Renal cortical epithelial cell (primary cell): ENCODE measurements at regions not wholly inside any gene's neighbourhood (a gene's known extent, or its start where the extent isn't known, plus 50 kb on each side); places are given as distances from the start of the nearest gene placed in this dataset.
A peak's percentile ranks its signal among the peaks of the same experiment; 100 is the strongest.
"Not testable (repeated sequence)": the region's sequence is repeated elsewhere in the genome, so short reads cannot be mapped to it uniquely, and the experiment has no call there.

ENCODE experiments used
- DNase-seq: peaks from one replicate; pipeline ENCODE4 v3.0.0-alpha.2; 2011; ENCODE audit warnings: low read depth

DNA sequence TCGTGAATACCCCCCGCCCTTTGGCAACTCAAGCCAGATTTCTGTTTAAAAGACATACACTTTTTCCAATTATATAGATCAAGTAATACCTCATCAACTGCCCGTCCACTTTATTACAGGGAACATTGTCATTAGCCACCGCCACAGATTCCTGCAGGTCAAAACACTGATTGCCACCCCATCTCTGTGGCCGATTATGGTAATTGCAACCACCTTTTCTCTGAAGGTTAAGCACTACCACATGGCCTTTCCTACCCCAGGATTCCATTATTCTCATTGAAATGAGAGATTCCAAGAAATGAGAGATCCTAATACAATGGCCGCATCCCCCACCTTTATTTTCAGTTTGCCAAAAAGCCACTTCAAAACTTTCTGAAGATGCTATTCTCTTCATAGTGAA, 478.8 kb upstream of the HSF2 start:
- no peak for DNase-seq

DNA sequence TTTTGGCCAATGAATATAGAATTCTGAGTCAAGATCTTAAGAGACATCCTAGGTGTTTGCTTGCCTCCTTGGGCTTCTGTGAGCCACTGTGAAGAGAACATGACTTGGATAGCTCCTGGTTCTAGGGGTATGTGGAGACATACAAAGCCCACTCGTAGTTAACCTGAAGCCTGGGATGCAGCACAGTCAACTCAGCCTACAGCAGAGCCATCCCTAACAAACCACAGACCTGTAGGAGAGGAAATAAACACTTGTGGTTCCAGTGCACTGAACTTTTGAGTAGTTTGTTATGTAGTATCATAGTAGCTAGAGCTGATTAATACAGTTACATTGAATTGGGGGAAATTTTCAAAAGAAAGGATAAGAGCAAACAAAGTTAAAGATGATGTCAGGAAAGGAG, 474.4 kb upstream of the HSF2 start:
- no peak for DNase-seq

DNA sequence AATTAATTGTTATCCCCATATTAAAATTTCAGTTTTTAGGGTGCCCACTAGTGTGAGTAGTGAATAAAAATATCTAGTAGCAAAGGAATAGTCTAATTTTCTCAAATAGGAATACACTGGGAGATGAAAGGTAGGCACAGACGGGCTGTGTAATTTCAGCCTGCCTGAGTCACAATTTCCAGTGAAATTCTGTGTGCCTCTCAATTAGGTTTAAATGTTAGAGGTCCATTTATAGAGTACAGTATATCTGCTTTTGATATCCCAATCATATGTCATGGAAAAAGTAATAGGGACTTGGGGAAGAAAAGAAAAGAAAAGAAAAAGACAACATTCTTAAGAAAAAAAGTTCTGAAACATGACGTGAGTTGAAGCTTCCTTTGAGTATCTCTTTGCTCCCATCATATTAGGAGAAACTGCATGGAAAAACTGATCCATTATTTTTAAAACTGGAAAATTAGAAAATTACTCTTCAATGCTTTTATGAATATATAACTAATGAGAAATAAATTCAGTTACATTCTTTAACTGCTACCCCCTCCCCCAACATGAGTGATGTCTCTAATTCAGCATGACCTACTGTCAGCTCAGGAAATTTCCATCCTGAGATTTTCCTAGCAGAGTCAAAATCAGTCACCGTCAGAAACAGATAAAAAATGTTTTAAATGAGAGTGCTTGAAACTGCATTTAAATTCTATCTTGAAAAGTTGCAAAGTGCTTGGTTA, 473.8 kb upstream of the HSF2 start:
- DNase-seq, result no peak

DNA sequence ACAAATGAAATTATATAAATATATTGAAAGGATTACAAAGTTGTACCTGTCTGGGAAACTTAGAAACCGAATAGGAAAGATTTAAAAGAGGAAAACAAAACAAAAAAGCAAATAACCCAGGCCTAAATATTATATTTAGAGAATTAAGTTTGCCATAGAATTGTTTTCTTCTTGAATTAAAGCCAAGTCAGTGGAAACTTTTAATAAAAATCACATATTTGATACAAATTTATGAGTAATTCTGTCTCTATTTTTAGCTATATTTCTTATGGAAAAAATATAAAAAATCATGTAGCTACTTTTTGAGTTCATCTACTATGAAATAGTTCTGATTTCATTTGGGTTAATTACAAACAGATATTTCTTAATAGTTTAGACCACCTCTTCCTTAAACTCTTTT, 470.2 kb upstream of the HSF2 start:
- no peak for DNase-seq

DNA sequence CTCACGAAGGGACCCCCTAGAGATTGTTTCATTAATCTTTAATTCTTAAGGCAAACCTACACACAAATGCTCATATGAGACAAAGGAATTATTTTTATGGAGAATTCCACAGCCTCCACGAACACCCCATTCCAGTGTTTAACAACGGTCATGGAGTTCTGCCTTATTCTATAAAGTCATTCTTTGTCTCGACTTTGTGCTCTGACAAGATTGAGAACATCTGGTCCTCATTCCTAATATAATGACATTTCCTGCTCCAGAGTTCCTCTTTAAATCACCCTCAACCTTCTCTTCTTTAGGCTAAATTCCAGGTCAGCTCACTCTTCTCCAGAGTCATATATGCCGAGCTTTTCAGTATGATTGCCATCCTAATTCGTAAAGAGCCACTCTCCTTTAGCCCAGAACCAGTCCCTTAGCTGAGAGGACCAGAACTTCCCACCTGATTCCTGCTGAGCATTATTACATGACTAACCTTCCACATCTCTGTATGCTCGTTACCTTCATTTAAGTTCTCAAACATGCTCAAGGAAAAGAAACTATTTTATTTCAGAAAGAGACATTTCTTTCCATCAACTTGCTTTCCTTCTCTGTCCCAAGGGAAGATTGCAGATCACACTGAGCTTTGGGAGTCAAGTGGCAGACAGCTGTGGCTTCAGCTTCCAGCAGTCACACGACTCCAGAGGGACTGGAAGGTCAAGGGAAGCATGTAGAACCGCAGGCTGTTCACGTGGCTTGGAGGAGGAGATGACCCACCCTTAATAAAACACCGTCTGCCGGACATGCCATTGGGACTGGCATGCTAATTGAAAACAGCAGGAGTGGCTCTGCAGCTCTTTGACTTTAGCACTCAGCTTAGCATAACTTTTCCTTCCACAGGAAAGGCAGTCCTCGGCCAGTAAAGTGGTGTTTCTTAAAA, 467.1 kb upstream of the HSF2 start:
- DNase-seq, result peak; percentile 33

DNA sequence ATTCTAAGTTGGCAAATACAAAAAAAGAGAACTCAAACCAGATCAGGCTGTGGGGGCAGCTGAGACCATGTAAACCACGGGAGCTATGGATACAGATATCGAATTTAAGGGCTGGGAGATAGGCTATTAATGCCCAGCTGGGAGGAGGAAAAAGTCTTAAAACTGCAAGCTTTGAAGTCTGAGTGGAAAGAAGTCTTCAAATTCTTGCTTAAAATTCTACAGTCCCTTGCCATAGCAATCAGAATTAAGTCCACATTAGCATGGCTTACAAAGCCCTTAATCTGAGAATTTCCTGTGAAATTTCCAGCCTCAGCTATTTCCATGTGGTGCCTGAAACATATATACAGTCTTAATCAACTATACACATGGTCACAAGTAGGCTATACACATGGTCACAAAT, 465.0 kb upstream of the HSF2 start:
- DNase-seq, result no peak

DNA sequence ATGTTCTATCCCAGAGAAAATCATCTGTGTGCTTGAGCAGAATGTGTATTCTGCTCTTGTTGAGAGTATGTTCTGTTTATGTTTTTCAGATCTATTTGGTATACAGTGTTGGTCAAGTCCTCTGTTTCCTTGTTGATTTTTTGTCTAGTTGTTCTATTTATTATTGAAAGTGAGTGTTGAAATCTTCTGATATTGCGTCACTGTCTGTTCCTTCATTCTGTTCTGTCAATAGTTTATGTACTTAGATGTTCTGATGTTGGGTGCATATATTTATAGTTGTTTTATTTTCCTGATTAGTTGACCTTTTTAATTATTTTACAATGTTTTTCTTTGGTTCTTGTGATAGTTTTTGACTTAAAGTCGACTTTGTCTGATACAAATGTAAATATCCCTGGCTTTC, 458.7 kb upstream of the HSF2 start:
- no peak for DNase-seq

DNA sequence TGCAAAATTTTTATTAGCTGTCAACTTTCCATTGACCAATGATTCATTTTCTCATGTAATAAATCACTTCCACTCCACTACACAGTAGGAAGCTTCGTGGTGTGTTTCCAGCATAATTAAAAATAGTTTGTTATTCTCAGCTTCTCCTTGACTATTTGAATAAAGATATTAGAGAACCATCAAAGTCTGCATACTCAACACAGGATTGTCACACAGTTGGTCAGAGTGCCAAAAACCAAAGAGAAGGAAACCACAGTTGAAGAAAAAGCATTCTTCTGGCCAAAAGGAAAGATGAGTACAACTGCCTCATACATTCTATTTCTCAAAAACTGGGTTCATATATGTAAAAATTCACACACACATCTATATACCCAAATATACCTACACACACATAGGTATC, 455.1 kb upstream of the HSF2 start:
- no peak for DNase-seq

DNA sequence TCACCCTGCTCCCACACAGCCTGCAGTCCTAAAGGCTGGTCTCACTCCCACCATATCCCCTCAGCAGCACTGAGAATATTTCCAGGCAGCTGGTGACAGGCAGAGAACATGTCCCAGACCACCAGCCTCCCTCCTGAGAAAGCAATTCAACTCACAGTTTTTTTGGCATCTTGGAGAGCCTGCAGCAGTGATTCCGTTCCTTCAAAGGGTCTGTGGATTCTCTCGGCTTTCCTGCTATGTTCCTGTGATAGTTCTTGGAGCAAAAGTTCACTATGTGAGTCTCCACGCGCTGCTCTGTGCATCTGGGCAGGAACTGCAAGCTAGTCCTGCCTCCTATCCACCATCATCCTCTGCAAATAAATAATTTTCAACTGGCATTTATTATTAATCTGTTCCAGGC, 448.3 kb upstream of the HSF2 start:
- no peak for DNase-seq

DNA sequence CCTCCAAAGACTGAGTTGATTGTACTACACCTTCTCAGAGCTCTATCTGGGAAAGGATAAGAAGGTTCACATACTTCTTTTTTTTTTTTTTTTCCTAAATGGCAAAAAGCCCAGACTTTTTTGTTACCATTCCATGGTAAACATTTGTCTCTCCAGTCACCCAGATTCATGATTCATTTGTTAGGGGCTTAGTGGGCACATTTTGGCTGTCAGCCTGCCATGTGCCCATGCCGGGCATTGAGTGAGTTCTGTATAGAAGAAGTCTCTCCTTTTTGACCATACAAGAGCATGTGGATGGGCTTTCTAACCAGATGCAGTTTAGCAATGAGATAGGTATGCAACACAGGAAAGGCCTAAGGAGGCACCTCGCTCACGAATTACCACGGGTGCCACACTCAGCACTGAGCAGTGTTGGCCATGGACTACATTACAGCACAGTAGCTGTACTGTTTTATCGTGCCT, 447.5 kb upstream of the HSF2 start:
- DNase-seq, result no peak

DNA sequence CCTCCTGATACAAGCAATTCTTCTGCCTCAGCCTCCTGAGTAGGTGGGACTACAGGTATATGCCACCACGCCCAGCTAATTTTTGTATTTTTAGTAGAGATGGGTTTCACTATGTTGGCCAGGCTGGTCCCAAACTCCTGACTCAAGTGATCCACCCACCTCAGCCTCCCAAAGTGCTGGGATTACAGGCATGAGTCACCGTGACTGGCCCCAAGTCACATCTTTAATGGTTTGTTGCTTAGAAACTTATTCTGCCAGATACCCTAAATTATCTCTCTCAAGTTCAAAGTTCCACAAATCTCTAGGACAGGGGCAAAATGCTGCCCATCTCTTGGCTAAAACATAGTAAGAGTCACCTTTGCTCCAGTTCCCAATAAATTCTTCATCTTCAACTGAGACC, 444.1 kb upstream of the HSF2 start:
- DNase-seq, result not testable (repeated sequence)

DNA sequence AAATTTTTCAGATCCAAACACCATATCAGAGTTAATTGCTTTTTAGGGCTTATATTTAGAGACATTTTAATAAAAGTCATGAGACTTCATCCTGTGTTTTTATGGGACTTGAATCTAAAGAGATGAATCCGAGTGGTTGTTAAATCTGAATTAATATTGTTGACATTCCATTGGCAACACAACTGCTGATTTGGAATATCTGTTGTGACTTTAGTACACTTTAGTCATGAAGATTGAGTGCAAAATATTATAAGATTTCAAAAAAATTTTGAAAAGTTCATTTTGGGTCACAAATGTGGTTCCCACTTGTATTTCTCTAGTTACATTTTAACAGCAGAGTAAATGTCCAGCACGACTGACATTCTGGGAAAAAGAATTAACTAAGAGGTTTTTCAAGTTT, 442.7 kb upstream of the HSF2 start:
- no peak for DNase-seq

DNA sequence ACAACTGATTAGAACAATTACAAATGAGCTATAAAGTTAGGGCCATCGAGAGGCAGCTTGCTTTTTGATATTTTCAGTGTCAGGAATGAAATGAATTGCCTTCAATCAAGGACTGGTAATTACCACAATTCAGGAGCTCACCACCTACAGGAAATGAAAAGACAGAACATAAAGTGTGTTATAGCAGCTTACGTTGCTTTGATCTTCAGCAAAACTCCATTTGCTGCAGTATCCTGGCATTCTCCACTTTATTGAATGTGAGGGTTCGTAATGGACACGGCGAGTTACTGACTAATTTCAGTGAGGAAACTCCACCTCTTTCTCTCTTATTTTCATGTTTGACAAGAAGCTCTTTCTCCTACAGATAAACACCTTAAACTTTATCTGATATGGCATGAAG, 440.0 kb upstream of the HSF2 start:
- no peak for DNase-seq

DNA sequence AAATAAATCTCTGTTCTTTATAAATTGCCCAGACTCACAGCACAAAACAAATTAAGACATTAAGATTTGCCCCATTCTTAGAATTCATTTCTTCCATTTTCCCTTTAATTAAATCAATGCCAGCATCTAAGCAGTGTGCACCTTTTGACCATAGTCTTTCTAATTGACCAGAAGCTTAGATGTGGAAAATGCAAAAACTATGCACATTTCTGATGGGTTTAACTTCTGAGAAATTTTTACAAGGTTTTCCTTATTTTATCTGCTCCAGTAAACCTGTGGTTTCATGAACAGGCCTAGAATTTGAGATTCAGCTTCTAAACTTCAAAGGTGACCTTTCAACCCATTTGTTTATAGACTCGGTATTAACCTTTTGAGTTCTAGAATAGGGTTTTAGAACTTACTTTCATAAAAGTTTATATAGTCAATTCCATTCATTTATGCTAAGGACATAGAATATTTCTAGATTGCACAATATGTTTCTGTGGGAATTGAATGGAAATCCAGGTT, 437.8 kb upstream of the HSF2 start:
- DNase-seq, result no peak

DNA sequence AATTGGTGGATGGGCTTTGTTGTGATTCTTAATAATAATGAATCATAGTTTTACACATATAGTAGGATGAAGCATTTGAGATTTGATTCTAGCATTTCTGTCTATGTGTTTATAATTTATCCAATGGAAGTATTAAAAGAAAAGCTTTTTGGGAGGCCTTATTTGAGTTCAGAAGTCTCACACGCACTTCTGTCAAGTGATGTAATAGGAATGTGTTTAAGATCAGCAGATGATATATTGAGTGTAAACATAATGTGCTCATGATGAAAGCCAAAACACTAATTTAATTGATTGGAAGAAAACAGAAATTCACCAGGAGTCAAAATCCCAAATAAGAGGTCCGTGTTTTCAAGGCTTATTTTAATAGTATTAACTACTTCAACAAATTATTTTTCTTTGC, 435.6 kb upstream of the HSF2 start:
- DNase-seq, result no peak

DNA sequence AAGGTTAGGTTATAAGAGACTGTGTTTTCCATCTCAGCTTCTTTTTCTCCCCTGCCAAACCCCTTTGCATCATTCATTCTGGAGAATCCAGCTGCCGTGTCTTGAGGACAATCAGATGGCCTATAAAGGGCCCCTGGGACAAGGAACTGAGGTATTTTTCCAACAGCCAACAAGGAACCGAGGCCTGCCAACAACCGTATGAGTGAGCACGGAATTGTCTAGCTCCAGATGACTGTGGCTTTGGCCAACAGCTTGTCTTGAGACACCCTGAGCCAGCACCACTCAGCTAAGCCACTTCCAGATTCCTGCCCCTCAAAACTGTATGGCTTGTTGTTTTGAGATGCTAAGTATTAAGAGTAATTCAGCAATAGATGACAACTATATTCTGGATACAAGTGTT, 433.7 kb upstream of the HSF2 start:
- DNase-seq, result no peak

DNA sequence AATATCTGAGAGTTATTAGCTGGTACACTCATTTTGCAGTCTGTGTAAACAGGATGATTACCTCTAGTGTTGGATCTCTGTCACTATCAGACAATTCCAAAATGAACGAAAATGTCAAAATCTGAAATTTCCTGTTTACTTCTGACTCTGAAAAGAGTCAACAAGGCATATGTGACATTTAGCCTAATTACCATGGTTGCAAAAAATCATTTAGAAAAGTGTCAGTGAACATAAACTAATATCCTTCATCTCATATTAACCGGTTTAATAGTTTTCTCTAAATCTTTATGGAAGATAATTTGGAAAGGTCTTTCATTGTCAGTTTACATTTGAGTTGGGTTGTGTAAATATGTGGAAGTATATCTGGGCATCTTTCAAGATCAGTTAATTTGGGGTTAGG, 431.8 kb upstream of the HSF2 start:
- no peak for DNase-seq

DNA sequence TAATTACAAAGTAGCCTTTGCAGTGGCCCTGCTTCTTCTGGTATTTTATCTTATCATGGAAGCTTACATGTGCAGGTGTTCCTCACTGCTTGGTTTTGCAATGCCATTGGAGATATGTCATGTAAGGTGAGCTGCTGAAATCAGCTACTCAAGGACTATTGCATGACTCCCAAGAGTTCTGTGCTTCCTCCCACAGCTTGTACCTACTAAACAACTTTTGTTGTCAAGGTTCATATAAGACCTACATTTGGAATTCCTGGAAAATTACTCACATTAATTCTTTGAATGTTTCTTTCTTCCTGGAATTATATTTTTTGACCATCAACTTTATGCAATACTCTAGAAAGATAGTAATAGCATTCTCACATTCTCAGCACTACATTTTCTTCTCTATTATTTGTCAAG, 427.5 kb upstream of the HSF2 start:
- peak; percentile 25 for DNase-seq

DNA sequence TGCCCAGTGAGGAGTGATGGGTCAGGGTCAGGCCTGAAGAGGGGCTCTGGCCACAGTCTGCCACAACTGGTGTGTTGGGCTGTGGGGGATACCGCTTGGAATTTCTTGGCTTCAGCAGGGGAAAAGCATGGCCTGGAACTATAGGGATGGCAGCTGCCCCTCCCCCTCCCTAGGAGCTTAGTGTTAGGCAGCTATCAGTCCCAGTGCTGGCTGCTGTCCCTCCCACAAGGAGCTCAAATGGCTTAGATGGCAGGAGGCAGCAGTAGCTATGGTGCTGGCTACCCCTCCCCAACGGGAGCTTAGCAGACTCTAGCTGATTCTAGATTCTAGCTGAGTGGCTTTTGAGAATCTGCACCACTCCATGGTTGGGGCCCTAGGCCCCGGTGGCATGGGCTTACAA, 414.5 kb upstream of the HSF2 start:
- no peak for DNase-seq

DNA sequence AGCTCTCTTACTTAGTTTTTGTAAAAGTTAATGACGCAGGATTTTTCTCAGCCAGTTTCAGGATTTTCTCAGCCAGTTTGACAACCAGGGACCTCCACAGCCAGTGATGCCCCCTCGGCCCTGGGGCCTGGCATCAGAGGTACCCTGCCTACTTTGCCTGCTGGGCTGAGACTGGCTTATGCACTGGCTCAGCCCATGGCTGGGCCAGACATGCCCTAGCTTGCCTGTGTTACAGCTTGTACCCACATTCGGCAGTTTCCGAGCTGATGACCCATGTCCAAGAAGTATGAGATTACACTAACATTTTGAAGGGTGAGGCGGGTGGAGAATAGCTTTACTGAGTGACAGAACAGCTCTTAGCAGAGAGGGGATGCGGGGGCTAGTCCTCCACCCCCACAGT, 406.1 kb upstream of the HSF2 start:
- DNase-seq, result no peak

DNA sequence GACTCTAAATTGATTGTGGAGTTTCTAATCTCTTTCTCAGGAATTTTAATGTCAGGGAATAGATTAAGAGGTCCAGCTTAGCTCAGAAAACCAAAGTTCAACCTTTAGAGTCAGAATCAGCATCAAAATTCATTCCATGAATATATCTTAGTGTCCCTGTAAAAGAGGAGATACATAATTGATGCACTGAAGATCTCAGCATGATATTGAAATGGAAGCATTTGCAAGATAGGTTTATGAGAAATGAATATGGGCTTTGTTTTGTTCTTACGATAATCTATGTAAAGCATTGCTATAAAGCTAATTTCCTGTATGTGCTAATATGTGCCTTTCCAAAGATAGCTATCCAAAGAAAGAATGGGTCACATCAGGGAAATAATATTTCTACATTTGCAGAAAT, 404.5 kb upstream of the HSF2 start:
- no peak for DNase-seq

DNA sequence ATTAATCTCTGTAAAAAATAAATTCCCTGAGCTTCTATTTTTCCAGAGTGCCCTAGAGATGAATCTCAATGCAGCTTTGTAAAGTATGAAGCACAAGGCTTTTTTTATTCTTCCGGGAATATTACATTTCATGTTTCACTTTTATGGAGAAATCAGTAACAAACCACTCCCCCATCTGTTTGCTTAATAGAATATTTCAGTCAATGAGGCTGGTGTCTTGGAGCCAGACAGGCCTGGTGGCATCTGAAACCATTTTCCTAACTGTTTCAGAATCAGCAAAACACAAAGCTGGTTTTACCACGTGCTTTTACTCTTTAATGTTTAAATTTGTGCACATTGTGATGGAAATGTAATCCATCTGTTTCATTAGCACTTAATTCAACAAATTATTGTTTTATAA, 400.8 kb upstream of the HSF2 start:
- DNase-seq, result no peak

DNA sequence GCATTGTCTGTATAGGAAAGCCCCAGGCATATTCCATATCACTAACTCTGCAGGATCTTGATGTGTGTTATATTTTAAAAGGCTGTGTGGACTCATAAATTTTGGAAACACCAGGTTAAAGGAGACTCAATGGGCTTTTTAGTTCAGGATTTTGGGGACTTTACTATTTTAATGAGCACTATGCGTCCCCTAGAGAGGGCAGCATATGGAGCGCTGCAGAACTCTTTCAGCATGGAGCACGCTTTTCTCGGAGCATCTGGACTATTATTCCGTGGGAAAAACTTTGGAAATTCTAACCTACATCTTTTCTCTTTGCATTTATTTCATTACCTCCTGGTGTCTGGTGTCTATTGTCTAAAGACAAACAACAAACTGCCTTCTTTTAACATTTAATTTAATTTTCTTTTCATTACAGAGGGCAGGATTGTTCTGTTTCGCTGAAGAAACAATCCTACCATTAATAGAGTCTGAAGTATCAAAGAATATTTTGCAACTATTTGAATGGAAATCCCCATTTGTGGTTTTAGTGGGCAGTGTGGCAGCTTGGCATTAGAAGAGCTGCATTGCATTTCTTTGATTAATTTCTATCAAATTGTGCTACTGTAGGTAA, 399.9 kb upstream of the HSF2 start:
- no peak for DNase-seq
